K562 (cell line): ENCODE measurements at regions not wholly inside any gene's neighbourhood (a gene's known extent, or its start where the extent isn't known, plus 50 kb on each side); places are given as distances from the start of the nearest gene placed in this dataset.

ENCODE experiments used
- ARID3A ChIP-seq: IDR thresholded peaks from 2 replicates; pipeline ENCODE4 v1.6.1; 2012; ENCODE audit warnings: low read depth, low read length, improper control_type of control experiment, borderline replicate concordance
- BDP1 ChIP-seq: IDR thresholded peaks from 3 replicates; pipeline ENCODE4 v1.6.1; 2011; ENCODE audit not compliant: insufficient read length, insufficient read depth
- CXXC5 ChIP-seq: fragments of 250-450 bp; sonication (Bioruptor Pico); IDR thresholded peaks from 2 replicates; pipeline ENCODE4 v1.8.0; 2022; ENCODE audit warnings: inconsistent platforms, mild to moderate bottlenecking, moderate library complexity
- EP300 ChIP-seq: IDR thresholded peaks from 2 replicates; pipeline ENCODE4 v1.6.1; 2012; ENCODE audit warnings: low read length, improper control_type of control experiment
- FOXM1 ChIP-seq, 2 experiments: fragments of 450-650 bp in 1 of 2; sonication (generic) in 1 of 2; formaldehyde crosslinking in 1 of 2; IDR thresholded peaks; 2 replicates each; pipeline versions ENCODE4 v1.6.1 to v1.9.0; 2017 to 2022; ENCODE audit warnings: low read depth in 2 of 2, mild to moderate bottlenecking in 2 of 2, missing genetic modification reagents in 1 of 2, moderate library complexity in 1 of 2
- HES1 ChIP-seq: fragments of 450-650 bp; IDR thresholded peaks from 2 replicates; pipeline ENCODE4 v1.6.1; 2016; ENCODE audit warnings: low read depth, mild to moderate bottlenecking, moderate library complexity
- HMBOX1 ChIP-seq: sonication (generic); IDR thresholded peaks from 2 replicates; pipeline ENCODE4 v1.6.1; 2016
- HNRNPLL ChIP-seq: fragments of 200-400 bp; formaldehyde crosslinking; IDR thresholded peaks from 2 replicates; pipeline ENCODE4 v1.6.1; 2017; ENCODE audit warnings: low read length, low read depth, mild to moderate bottlenecking; ENCODE audit not compliant: poor library complexity, severe bottlenecking
- KLF6 ChIP-seq: fragments of 250-450 bp; sonication (Bioruptor Pico); IDR thresholded peaks from 2 replicates; pipeline ENCODE4 v1.4.0; 2020; ENCODE audit warnings: mild to moderate bottlenecking, moderate library complexity, borderline replicate concordance
- MEIS2 ChIP-seq: fragments of 450-650 bp; IDR thresholded peaks from 2 replicates; pipeline ENCODE4 v1.6.1; 2014; ENCODE audit warnings: mild to moderate bottlenecking; ENCODE audit not compliant: partially characterized antibody
- PHB2 ChIP-seq: fragments of 450-650 bp; IDR thresholded peaks from 2 replicates; pipeline ENCODE4 v1.6.1; 2017; ENCODE audit warnings: low read depth
- POLR2AphosphoS5 ChIP-seq: IDR thresholded peaks from 2 replicates; pipeline ENCODE4 v1.6.1; 2011; ENCODE audit warnings: mild to moderate bottlenecking, low read depth, low read length, moderate library complexity; ENCODE audit not compliant: control insufficient read depth, insufficient read depth
- RAD51 ChIP-seq: fragments of 450-650 bp; IDR thresholded peaks from 2 replicates; pipeline ENCODE4 v1.7.1; 2016; ENCODE audit warnings: low read depth, mild to moderate bottlenecking, borderline replicate concordance
- RFX1 ChIP-seq: fragments of 450-650 bp; IDR thresholded peaks from 2 replicates; pipeline ENCODE4 v1.6.1; 2016; ENCODE audit warnings: mild to moderate bottlenecking, moderate library complexity
- RNF2 ChIP-seq: sonication (generic); IDR thresholded peaks from 2 replicates; pipeline ENCODE4 v1.6.1; 2016
- SMARCE1 ChIP-seq: fragments of 450-650 bp; IDR thresholded peaks from 2 replicates; pipeline ENCODE4 v1.7.1; 2016; ENCODE audit warnings: mild to moderate bottlenecking
- VEZF1 ChIP-seq: fragments of 200-800 bp; sonication (Bioruptor generic); IDR thresholded peaks from 2 replicates; pipeline ENCODE4 v1.6.1; 2017; ENCODE audit warnings: missing genetic modification characterization, missing compliant biosample characterization
- ZBTB11 ChIP-seq, 3 experiments: fragments of 200-800 bp in 1 of 3; fragments of 250-450 bp in 1 of 3; fragments of 450-650 bp in 1 of 3; sonication (Bioruptor Pico) in 1 of 3; sonication (Bioruptor generic) in 1 of 3; formaldehyde crosslinking in 1 of 3; IDR thresholded peaks; 2 replicates each; pipeline versions ENCODE4 v1.6.1 to v1.8.0; 2016 to 2022; ENCODE audit warnings: mild to moderate bottlenecking in 2 of 3, missing genetic modification characterization in 2 of 3, missing compliant biosample characterization in 1 of 3, moderate library complexity in 1 of 3

- peak in 1 of 3 experiments; percentile 54; a peak in 1 of 6 replicates for TF ChIP-seq ZBTB11 (CRISPR knock-in tag; IDR thresholded peaks at IDR 0.05)
- peak; percentile 49 for TF ChIP-seq RNF2
- peak; percentile 82 for TF ChIP-seq RAD51
- TF ChIP-seq CXXC5 (CRISPR knock-in tag): peak; percentile 53; the same call in 1 of the 2 replicates
- TF ChIP-seq RFX1: no peak
- 0 out of 2 replicates have a peak, but pooled peaks have one; percentile 54 for TF ChIP-seq PHB2
- no peak for TF ChIP-seq HNRNPLL
- TF ChIP-seq HES1: peak; percentile 83
- TF ChIP-seq MEIS2: peak; percentile 51
- TF ChIP-seq FOXM1 (IDR thresholded peaks at IDR 0.05; ENCODE audit: low read depth): peak; percentile 93
- TF ChIP-seq FOXM1 (CRISPR knock-in tag; IDR thresholded peaks at IDR 0.05; ENCODE audit: low read depth): no peak
- TF ChIP-seq VEZF1 (CRISPR knock-in tag): peak; percentile 64
- TF ChIP-seq HMBOX1: peak; percentile 85
- peak; percentile 25; the same call in 1 of the 2 replicates for TF ChIP-seq KLF6 (CRISPR knock-in tag)
- TF ChIP-seq SMARCE1: peak; percentile 73; the same call in 1 of the 2 replicates
- TF ChIP-seq BDP1: no peak
- TF ChIP-seq EP300: peak; percentile 95
- peak; percentile 73; the same call in 1 of the 2 replicates for TF ChIP-seq POLR2AphosphoS5
- TF ChIP-seq ARID3A: 0 out of 2 replicates have a peak, but pooled peaks have one; percentile 43
Measured at GRCh38 chr5:74334062-74334761, 306.3 kb downstream of the ENC1 start (continued).
